ENCODE measurements at regions not wholly inside any gene's neighbourhood (a gene's known extent, or its start where the extent isn't known, plus 50 kb on each side); places are given as distances from the start of the nearest gene placed in this dataset.

GRCh38 chr9:86605303-86605702, 251.1 kb upstream of the TUT7 start:
- TF ChIP-seq CTCF (IDR thresholded peaks at IDR 0.05; ENCODE audit: insufficient read depth, low read length, missing control alignments), result no peak
- no peak for DNase-seq (ENCODE audit: low read depth, low spot score)
- ChIA-PET POLR2A (interaction anchor here (1.0 kb wide), 1 partner anchor 342 kb away, joined by 3 read pairs; the partner anchor contains the start of gene GAS1), CTCF (interaction anchor here (0.9 to 1.6 kb wide), 3 partner anchors 12 to 140 kb away, joined by 3 to 5 read pairs (median 4); no protein-coding TSS in a partner anchor)
- no peak overlapping the region for H3K4me3 ChIP-seq (ENCODE audit: low read depth, low read length)

DNA sequence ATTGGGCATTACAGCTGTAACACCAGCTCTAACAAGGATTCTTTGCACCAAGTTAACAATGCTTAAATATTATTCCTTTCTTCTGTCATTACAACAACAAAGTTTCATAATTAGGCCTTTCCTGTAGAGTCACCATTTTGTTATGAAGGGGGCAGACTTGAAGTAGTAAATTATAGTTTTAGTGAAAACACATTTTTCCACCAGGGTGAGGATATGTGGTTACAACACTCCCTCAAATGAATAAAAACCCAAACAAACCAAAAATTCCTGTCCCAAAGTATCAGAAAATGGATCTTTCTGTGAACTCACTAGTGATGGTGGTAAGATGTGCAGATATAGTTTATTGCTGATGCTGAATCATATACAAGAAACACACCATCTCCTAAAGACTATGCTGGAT, 250.5 kb upstream of the TUT7 start:
- no peak overlapping the region for H3K4me3 ChIP-seq (ENCODE audit: low read depth, low read length)
- POLR2A ChIA-PET, result interaction anchor here (1.0 kb wide), 1 partner anchor 343 kb away, joined by 3 read pairs; the partner anchor contains the start of gene GAS1

DNA sequence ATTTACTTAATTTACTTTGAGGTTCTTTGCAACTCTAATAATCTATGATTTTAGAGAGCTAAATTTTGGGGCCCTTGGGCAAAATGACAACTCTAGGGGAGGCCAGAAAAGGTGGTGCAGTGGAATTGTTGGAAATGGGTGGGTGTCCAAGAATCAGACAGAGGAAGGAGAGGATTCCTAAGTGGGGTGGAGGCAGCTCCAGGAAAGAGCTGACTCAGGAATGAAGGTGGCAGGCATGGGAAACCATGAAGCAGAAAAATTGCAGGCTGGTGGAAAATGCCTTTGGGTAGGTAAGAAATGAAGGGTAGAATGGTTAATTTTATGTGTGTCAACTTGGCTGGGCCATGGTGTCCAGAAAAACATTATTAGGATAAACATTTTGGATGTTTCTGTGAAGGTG, 248.5 kb upstream of the TUT7 start:
- POLR2A ChIA-PET, result no interaction called here
- no peak for DNase-seq (ENCODE audit: low read depth, low spot score)
- no peak overlapping the region for H3K4me3 ChIP-seq (ENCODE audit: low read depth, low read length)
- TF ChIP-seq CTCF (IDR thresholded peaks at IDR 0.05; ENCODE audit: insufficient read depth, low read length, missing control alignments), result no peak
- CTCF ChIA-PET, result interaction anchor here (1.3 to 2.2 kb wide), 3 partner anchors 13 to 722 kb away, joined by 3 to 6 read pairs (median 5); no protein-coding TSS in a partner anchor

More for the DNA sequence above, 250.5 kb upstream of the TUT7 start:
- peak; percentile 77 for DNase-seq (ENCODE audit: low read depth, low spot score)
- no peak for TF ChIP-seq CTCF (IDR thresholded peaks at IDR 0.05; ENCODE audit: insufficient read depth, low read length, missing control alignments)
- CTCF ChIA-PET, result interaction anchor here (1.0 to 1.6 kb wide), 3 partner anchors 9 to 33 kb away, joined by 3 to 5 read pairs (median 4); no protein-coding TSS in a partner anchor

DNA sequence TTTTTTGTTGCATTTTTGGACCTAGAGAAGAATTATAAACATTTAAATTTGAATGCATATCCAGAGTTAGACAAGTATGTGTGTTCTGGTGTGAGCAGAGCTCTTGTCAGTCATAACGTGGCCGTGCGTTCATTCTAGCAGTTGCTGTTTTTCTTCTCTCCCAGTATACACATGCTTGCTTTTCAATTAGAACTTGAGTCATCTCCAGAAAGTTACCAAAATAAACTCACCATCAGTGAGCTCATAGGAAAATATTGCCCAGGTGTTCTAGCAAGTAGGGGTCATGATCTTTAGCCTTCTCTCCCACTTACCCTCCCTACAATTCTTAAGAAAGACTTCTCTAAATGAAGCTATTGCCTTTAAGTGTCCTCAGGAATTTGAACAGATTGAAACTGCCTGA, 247.5 kb upstream of the TUT7 start:
- ChIA-PET CTCF (interaction anchor here (1.3 to 2.2 kb wide), 3 partner anchors 14 to 723 kb away, joined by 3 to 6 read pairs (median 5); no protein-coding TSS in a partner anchor), POLR2A (no interaction called here)
- DNase-seq (ENCODE audit: low read depth, low spot score), result no peak
- no peak for TF ChIP-seq CTCF (IDR thresholded peaks at IDR 0.05; ENCODE audit: insufficient read depth, low read length, missing control alignments)
- no peak overlapping the region for H3K4me3 ChIP-seq (ENCODE audit: low read depth, low read length)

- no peak overlapping the region for H3K4me3 ChIP-seq (ENCODE audit: low read depth, low read length)
- ChIA-PET CTCF (interaction anchor here (1.9 to 2.2 kb wide), 2 partner anchors 14 to 724 kb away, joined by 5 to 6 read pairs; no protein-coding TSS in a partner anchor), POLR2A (no interaction called here)
- no peak for DNase-seq (ENCODE audit: low read depth, low spot score)
- no peak for TF ChIP-seq CTCF (IDR thresholded peaks at IDR 0.05; ENCODE audit: insufficient read depth, low read length, missing control alignments)
Observed at GRCh38 chr9:86600977-86601376, 246.8 kb upstream of the TUT7 start.

- POLR2A ChIA-PET, result no interaction called here
- DNase-seq (ENCODE audit: low read depth, low spot score), result no peak
- no peak for TF ChIP-seq CTCF (IDR thresholded peaks at IDR 0.05; ENCODE audit: insufficient read depth, low read length, missing control alignments)
Observed at GRCh38 chr9:86600291-86600690, 246.1 kb upstream of the TUT7 start.

More at GRCh38 chr9:86600291-86600690, 246.1 kb upstream of the TUT7 start:
- H3K4me3 ChIP-seq (ENCODE audit: low read depth, low read length), result no peak overlapping the region
- CTCF ChIA-PET, result interaction anchor here (0.7 kb wide), 1 partner anchor 27 kb away, joined by 3 read pairs; no protein-coding TSS in a partner anchor
